Astrocyte (in vitro differentiated cells and primary cell): ENCODE measurements at regions not wholly inside any gene's neighbourhood (a gene's known extent, or its start where the extent isn't known, plus 50 kb on each side); places are given as distances from the start of the nearest gene placed in this dataset.
A peak's percentile ranks its signal among the peaks of the same experiment; 100 is the strongest.

Experiments used
- DNase-seq: peaks from one replicate; pipeline ENCODE4 v3.0.0-alpha.2; 2010; ENCODE audit warnings: low read depth
- FAIRE-seq: peaks from 2 replicates; lab custom pipeline; 2011; peaks lifted over from hg19 to GRCh38; lab: Jason Lieb, UNC
- H2AFZ ChIP-seq: 2 replicates; pipeline ENCODE4 v1.6.0; 2012; ENCODE audit warnings: low read depth, low read length, inconsistent platforms
- H3K27ac ChIP-seq: 2 replicates; pipeline ENCODE4 v1.5.1; 2011; ENCODE audit warnings: low read depth, low read length, inconsistent platforms
- H3K27me3 ChIP-seq: 2 replicates; pipeline ENCODE4 v1.6.0; 2011; ENCODE audit warnings: low read length, inconsistent platforms; ENCODE audit not compliant: insufficient read depth
- H3K36me3 ChIP-seq: 2 replicates; pipeline ENCODE4 v1.5.1; 2011; ENCODE audit warnings: low read length, inconsistent platforms; ENCODE audit not compliant: insufficient read depth
- H3K4me1 ChIP-seq: 2 replicates; pipeline ENCODE4 v1.5.1; 2011; ENCODE audit warnings: low read length, inconsistent platforms; ENCODE audit not compliant: insufficient read depth
- H3K4me2 ChIP-seq: 2 replicates; pipeline ENCODE4 v1.6.0; 2012; ENCODE audit warnings: low read length, inconsistent platforms
- H3K4me3 ChIP-seq: 2 replicates; pipeline ENCODE4 v1.5.1; 2011; ENCODE audit warnings: low read depth, mild to moderate bottlenecking, low read length, inconsistent platforms; ENCODE audit not compliant: insufficient read depth
- H3K79me2 ChIP-seq: 2 replicates; pipeline ENCODE4 v1.6.0; 2012; ENCODE audit warnings: mild to moderate bottlenecking, low read length, inconsistent platforms; ENCODE audit not compliant: insufficient read depth
- H3K9ac ChIP-seq: 2 replicates; pipeline ENCODE4 v1.6.0; 2012; ENCODE audit warnings: mild to moderate bottlenecking, low read length, inconsistent platforms
- H3K9me3 ChIP-seq: 2 replicates; pipeline ENCODE4 v1.5.1; 2012; ENCODE audit warnings: low read depth, mild to moderate bottlenecking, low read length, inconsistent platforms; ENCODE audit not compliant: insufficient read depth
- H4K20me1 ChIP-seq: 2 replicates; pipeline ENCODE4 v1.6.0; 2012; ENCODE audit warnings: low read length, inconsistent platforms; ENCODE audit not compliant: insufficient read depth
- H3K27ac Mint-ChIP-seq: one replicate; pipeline ENCODE4 v1.8.0; 2021; ENCODE audit warnings: mild to moderate bottlenecking, mixed read lengths; ENCODE audit not compliant: unreplicated experiment
- H3K27me3 Mint-ChIP-seq: one replicate; pipeline ENCODE4 v1.8.0; 2021; ENCODE audit warnings: low read depth, mixed read lengths; ENCODE audit not compliant: unreplicated experiment
- H3K36me3 Mint-ChIP-seq: one replicate; pipeline ENCODE4 v1.8.0; 2021; ENCODE audit warnings: low read depth, mixed read lengths; ENCODE audit not compliant: unreplicated experiment
- H3K4me1 Mint-ChIP-seq: one replicate; pipeline ENCODE4 v1.8.0; 2021; ENCODE audit warnings: low read depth, mixed read lengths; ENCODE audit not compliant: unreplicated experiment
- H3K4me3 Mint-ChIP-seq: one replicate; pipeline ENCODE4 v1.8.0; 2021; ENCODE audit warnings: mild to moderate bottlenecking, moderate library complexity, mixed read lengths; ENCODE audit not compliant: unreplicated experiment
- H3K9me3 Mint-ChIP-seq: one replicate; pipeline ENCODE4 v1.8.0; 2021; ENCODE audit warnings: mild to moderate bottlenecking, mixed read lengths; ENCODE audit not compliant: unreplicated experiment
- EZH2 ChIP-seq: IDR thresholded peaks from 2 replicates; pipeline ENCODE4 v1.6.1; 2012; ENCODE audit warnings: mild to moderate bottlenecking, low read length, inconsistent platforms; ENCODE audit not compliant: insufficient read depth
- TF ChIP-seq, protein P1 (sequence below): IDR thresholded peaks from 2 replicates; pipeline ENCODE4 v1.5.1; 2011; ENCODE audit warnings: low read depth, mild to moderate bottlenecking, inconsistent platforms, low read length, moderate library complexity; ENCODE audit not compliant: insufficient read depth

DNA sequence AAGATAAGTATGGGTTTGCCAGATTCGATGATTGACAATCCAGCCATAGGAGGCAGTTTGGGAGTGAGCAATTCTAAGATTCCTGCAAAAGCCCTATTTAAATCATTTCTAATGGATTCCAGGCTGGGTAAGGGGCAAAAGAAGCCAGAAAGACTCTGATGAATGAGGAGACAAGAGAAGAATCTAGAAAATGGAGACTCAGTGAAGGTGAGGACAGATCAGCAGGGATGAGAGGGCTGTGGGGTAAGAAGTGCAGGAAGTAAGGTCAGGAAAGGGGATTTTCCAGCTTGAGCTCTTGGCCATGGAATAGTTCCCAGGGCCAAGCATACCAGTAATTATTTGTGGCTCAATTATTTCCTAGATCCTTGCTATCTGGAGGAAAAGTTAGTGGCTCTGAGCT is 87.3 kb downstream of the TMX1 start:
- H3K4me3 Mint-ChIP-seq: peak overlapping the region; percentile 62
- peak overlapping the region; percentile 4 for H3K27ac ChIP-seq

DNA sequence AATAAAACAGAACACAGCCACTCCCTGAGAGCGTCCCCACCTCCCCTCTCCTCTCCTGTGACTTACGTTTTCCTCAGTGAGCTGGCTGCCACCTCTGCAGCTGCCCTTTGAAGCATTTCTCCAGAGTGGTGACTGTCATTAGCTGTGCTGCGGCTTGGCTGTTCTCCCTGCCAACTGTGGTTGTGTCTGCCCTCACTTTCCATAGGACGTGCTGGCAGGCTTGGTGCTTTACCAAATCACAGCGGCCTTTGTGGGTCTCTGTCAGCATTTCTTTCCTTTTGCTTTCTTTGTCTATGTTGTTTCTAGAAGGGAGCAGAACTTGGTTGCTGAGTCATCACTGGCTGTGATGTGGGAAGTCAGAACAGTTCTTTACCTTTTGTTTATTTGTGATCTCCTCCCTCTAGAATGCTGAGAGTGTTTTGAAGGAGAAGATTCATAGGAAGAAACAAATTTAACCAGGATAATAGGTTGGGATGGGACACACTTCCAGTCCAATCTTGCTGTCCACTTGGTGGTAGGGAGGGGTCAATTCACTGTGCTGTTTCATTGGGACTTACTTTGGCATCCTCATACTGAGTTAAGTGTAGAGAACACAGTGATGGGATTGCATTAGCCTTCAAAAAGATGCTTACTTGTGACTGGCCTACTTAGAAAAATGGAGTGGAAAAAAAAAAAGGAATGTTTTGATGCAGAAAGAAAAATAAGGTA is 88.2 kb downstream of the TMX1 start:
- Mint-ChIP-seq H3K4me3 (peak overlapping the region; percentile 62), H3K27me3 (no peaks in the 10 kb centered on the region), H3K9me3 (peaks cover under 1% of the 10 kb centered on the region), H3K27ac (peak overlapping the region; percentile 80), H3K36me3 (no peaks in the 10 kb centered on the region), H3K4me1 (peaks cover 51% of the 10 kb centered on the region)
- H3K9me3 ChIP-seq: no peaks in the 10 kb centered on the region
- H3K27ac ChIP-seq: peak overlapping the region; percentile 60
- peaks cover 19% of the 10 kb centered on the region for H3K4me1 ChIP-seq
- TF ChIP-seq, protein P1, sequence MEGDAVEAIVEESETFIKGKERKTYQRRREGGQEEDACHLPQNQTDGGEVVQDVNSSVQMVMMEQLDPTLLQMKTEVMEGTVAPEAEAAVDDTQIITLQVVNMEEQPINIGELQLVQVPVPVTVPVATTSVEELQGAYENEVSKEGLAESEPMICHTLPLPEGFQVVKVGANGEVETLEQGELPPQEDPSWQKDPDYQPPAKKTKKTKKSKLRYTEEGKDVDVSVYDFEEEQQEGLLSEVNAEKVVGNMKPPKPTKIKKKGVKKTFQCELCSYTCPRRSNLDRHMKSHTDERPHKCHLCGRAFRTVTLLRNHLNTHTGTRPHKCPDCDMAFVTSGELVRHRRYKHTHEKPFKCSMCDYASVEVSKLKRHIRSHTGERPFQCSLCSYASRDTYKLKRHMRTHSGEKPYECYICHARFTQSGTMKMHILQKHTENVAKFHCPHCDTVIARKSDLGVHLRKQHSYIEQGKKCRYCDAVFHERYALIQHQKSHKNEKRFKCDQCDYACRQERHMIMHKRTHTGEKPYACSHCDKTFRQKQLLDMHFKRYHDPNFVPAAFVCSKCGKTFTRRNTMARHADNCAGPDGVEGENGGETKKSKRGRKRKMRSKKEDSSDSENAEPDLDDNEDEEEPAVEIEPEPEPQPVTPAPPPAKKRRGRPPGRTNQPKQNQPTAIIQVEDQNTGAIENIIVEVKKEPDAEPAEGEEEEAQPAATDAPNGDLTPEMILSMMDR: no peak
- TF ChIP-seq EZH2: no peak
- H4K20me1 ChIP-seq: no peaks in the 10 kb centered on the region
- FAIRE-seq: peak; percentile 59
- peak overlapping the region; percentile 83 for H2AFZ ChIP-seq
- H3K36me3 ChIP-seq: no peaks in the 10 kb centered on the region
- H3K79me2 ChIP-seq: no peaks in the 10 kb centered on the region
- peak overlapping the region; percentile 54 for H3K9ac ChIP-seq
- H3K27me3 ChIP-seq: no peaks in the 10 kb centered on the region
- peak; percentile 78 for DNase-seq
- H3K4me2 ChIP-seq: peak overlapping the region; percentile 79
- peak overlapping the region; percentile 27 for H3K4me3 ChIP-seq

More for the DNA sequence above, 87.3 kb downstream of the TMX1 start:
- DNase-seq (peak; percentile 36), FAIRE-seq (no peak)
- H3K36me3 Mint-ChIP-seq: no peaks in the 10 kb centered on the region
- no peaks in the 10 kb centered on the region for H3K79me2 ChIP-seq
- H3K9me3 ChIP-seq: no peaks in the 10 kb centered on the region
- no peaks in the 10 kb centered on the region for H3K36me3 ChIP-seq
- no peaks in the 10 kb centered on the region for H4K20me1 ChIP-seq
- H3K4me3 ChIP-seq: no peak overlapping the region
- peaks cover 51% of the 10 kb centered on the region for H3K4me1 Mint-ChIP-seq
- H2AFZ ChIP-seq: no peak overlapping the region
- peak overlapping the region; percentile 80 for H3K27ac Mint-ChIP-seq
- TF ChIP-seq, protein P1: no peak
- no peak for TF ChIP-seq EZH2
- H3K4me1 ChIP-seq: peaks cover 19% of the 10 kb centered on the region
- H3K9ac ChIP-seq: no peak overlapping the region
- no peaks in the 10 kb centered on the region for H3K27me3 ChIP-seq
- peak overlapping the region; percentile 79 for H3K4me2 ChIP-seq
- H3K9me3 Mint-ChIP-seq: no peaks in the 10 kb centered on the region
- H3K27me3 Mint-ChIP-seq: no peaks in the 10 kb centered on the region

DNA sequence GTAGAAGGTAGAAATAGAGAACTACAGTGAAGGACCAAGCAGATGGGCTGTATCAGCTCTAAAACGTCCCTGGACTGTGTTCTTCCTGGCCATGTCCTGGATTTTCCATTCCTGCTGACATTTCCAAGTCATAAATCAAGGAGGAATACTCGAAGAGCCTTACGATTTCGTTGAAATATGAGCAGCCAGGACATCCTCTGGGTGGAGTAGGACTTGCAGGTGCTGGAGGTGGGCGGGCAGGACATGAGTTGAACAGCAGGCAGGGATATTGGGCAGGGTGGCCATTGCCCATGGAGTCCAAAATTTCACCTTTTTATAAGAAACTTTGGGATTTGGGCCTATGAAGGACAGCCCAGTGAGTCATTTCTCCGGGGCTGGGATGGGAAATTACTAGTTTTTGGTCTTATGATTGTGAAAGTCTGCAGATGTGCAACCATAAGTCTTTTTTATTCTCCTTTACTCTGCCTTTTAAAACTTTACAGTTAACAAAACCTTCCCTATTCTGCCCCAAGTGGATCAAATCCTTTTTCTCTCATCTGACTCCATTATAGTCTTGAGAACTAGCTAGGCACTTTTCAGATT is 88.8 kb downstream of the TMX1 start:
- no peak overlapping the region for H2AFZ ChIP-seq
- FAIRE-seq (no peak), DNase-seq (no peak)
- Mint-ChIP-seq H3K27ac (peak overlapping the region; percentile 80), H3K27me3 (no peaks in the 10 kb centered on the region), H3K36me3 (no peaks in the 10 kb centered on the region), H3K9me3 (peaks cover 2% of the 10 kb centered on the region), H3K4me1 (peaks cover 51% of the 10 kb centered on the region), H3K4me3 (no peak overlapping the region)
- peak overlapping the region; percentile 79 for H3K4me2 ChIP-seq
- H3K79me2 ChIP-seq: no peaks in the 10 kb centered on the region
- no peaks in the 10 kb centered on the region for H3K36me3 ChIP-seq
- peaks cover 19% of the 10 kb centered on the region for H3K4me1 ChIP-seq
- no peak overlapping the region for H3K4me3 ChIP-seq
- H3K27ac ChIP-seq: peak overlapping the region; percentile 60
- H3K27me3 ChIP-seq: no peaks in the 10 kb centered on the region
- H4K20me1 ChIP-seq: no peaks in the 10 kb centered on the region
- H3K9me3 ChIP-seq: no peaks in the 10 kb centered on the region
- no peak for TF ChIP-seq EZH2
- TF ChIP-seq, protein P1: no peak
- H3K9ac ChIP-seq: peak overlapping the region; percentile 54
